H9 (cell line): ENCODE measurements at regions not wholly inside any gene's neighbourhood (a gene's known extent, or its start where the extent isn't known, plus 50 kb on each side); places are given as distances from the start of the nearest gene placed in this dataset.

Experiments used
- DNase-seq: peaks from one replicate; pipeline ENCODE4 v3.0.0-alpha.2; 2017
- H2AFZ ChIP-seq: one replicate; pipeline ENCODE4 v1.6.1; 2013; ENCODE audit warnings: mild to moderate bottlenecking, low read length, control low read depth, moderate library complexity
- H2AK5ac ChIP-seq: 2 replicates; pipeline ENCODE4 v1.6.1; 2013; ENCODE audit warnings: low read length, control low read depth, mixed read lengths; ENCODE audit not compliant: insufficient read length
- H2BK120ac ChIP-seq: one replicate; pipeline ENCODE4 v1.6.1; 2013; ENCODE audit warnings: low read depth, mild to moderate bottlenecking, low read length, control low read depth, inconsistent platforms; ENCODE audit not compliant: poor library complexity, severe bottlenecking
- H2BK12ac ChIP-seq: 2 replicates; pipeline ENCODE4 v1.6.1; 2013; ENCODE audit warnings: low read length, control low read depth, mixed read lengths, low read depth; ENCODE audit not compliant: insufficient read length
- H2BK15ac ChIP-seq: 2 replicates; pipeline ENCODE4 v1.6.1; 2013; ENCODE audit warnings: low read depth, low read length, control low read depth
- H2BK20ac ChIP-seq: one replicate; pipeline ENCODE4 v1.6.1; 2013; ENCODE audit warnings: low read depth, mild to moderate bottlenecking, low read length, control low read depth, inconsistent platforms; ENCODE audit not compliant: poor library complexity, severe bottlenecking
- H2BK5ac ChIP-seq: 2 replicates; pipeline ENCODE4 v1.6.1; 2013; ENCODE audit warnings: low read length, control low read depth, mixed read lengths; ENCODE audit not compliant: insufficient read length
- H3K14ac ChIP-seq: 2 replicates; pipeline ENCODE4 v1.6.1; 2013; ENCODE audit warnings: low read length, control low read depth; ENCODE audit not compliant: insufficient read depth
- H3K18ac ChIP-seq: 2 replicates; pipeline ENCODE4 v1.6.1; 2013; ENCODE audit warnings: low read depth, mild to moderate bottlenecking, mixed read lengths, low read length, control low read depth; ENCODE audit not compliant: insufficient read length
- H3K23ac ChIP-seq: 2 replicates; pipeline ENCODE4 v1.6.1; 2013; ENCODE audit warnings: low read length, control low read depth, mixed read lengths, low read depth; ENCODE audit not compliant: insufficient read length
- H3K23me2 ChIP-seq: 2 replicates; pipeline ENCODE4 v1.6.1; 2013; ENCODE audit warnings: low read depth, mild to moderate bottlenecking, mixed read lengths, low read length, control low read depth; ENCODE audit not compliant: insufficient read length, poor library complexity, severe bottlenecking
- H3K27ac ChIP-seq: 2 replicates; pipeline ENCODE4 v1.5.1; 2013; ENCODE audit warnings: low read length, control low read depth, mixed read lengths, low read depth; ENCODE audit not compliant: insufficient read length
- H3K27me3 ChIP-seq: 2 replicates; pipeline ENCODE4 v1.6.1; 2013; ENCODE audit warnings: low read length, control low read depth, inconsistent platforms; ENCODE audit not compliant: insufficient read depth
- H3K4ac ChIP-seq: 2 replicates; pipeline ENCODE4 v1.6.1; 2013; ENCODE audit warnings: low read depth, mild to moderate bottlenecking, control low read depth, inconsistent platforms, low read length, moderate library complexity
- H3K4me1 ChIP-seq: 2 replicates; pipeline ENCODE4 v1.6.1; 2013; ENCODE audit warnings: low read length, control low read depth, inconsistent platforms; ENCODE audit not compliant: insufficient read depth
- H3K4me2 ChIP-seq: 2 replicates; pipeline ENCODE4 v1.6.1; 2013; ENCODE audit warnings: low read length, control low read depth, mixed read lengths; ENCODE audit not compliant: insufficient read length, insufficient read depth
- H3K56ac ChIP-seq: 2 replicates; pipeline ENCODE4 v1.6.1; 2013; ENCODE audit warnings: low read depth, mild to moderate bottlenecking, mixed read lengths, low read length, control low read depth; ENCODE audit not compliant: insufficient read length
- H3K79me1 ChIP-seq: 2 replicates; pipeline ENCODE4 v1.6.1; 2013; ENCODE audit warnings: low read depth, mild to moderate bottlenecking, moderate library complexity, low read length, control low read depth, inconsistent platforms; ENCODE audit not compliant: insufficient read depth, poor library complexity, severe bottlenecking
- H3K79me2 ChIP-seq: 2 replicates; pipeline ENCODE4 v1.6.1; 2013; ENCODE audit warnings: low read length, control low read depth, inconsistent platforms; ENCODE audit not compliant: insufficient read depth
- H3K9ac ChIP-seq: 2 replicates; pipeline ENCODE4 v1.6.1; 2013; ENCODE audit warnings: low read length, control low read depth, mixed read lengths; ENCODE audit not compliant: insufficient read length; ENCODE audit errors: extremely low read depth
- H3K9me3 ChIP-seq: one replicate; pipeline ENCODE4 v1.6.1; 2013; ENCODE audit warnings: low read depth, low read length, inconsistent platforms; ENCODE audit not compliant: control insufficient read depth
- H3T11ph ChIP-seq: one replicate; pipeline ENCODE4 v1.6.1; 2013; ENCODE audit warnings: mild to moderate bottlenecking, low read length, control low read depth, inconsistent platforms
- H4K20me1 ChIP-seq: one replicate; pipeline ENCODE4 v1.6.1; 2013; ENCODE audit not compliant: control insufficient read depth, insufficient read length, insufficient read depth
- H4K5ac ChIP-seq: 2 replicates; pipeline ENCODE4 v1.6.1; 2013; ENCODE audit warnings: low read depth, mild to moderate bottlenecking, mixed read lengths, low read length, control low read depth; ENCODE audit not compliant: insufficient read length
- H4K8ac ChIP-seq: replicated peaks from 2 replicates; pipeline ENCODE4 v1.6.1; 2013; ENCODE audit warnings: low read length, control low read depth, mixed read lengths, low read depth; ENCODE audit not compliant: insufficient read length
- H4K91ac ChIP-seq: 2 replicates; pipeline ENCODE4 v1.6.1; 2013; ENCODE audit warnings: low read depth, mild to moderate bottlenecking, moderate library complexity, mixed read lengths, low read length, control low read depth; ENCODE audit not compliant: insufficient read length
- H3K27ac Mint-ChIP-seq, 3 experiments: 2 replicates in 2 of 3; 3 replicates in 1 of 3; pipeline ENCODE4 v1.8.0; 2020 to 2021; ENCODE audit warnings: mixed read lengths in 3 of 3, mild to moderate bottlenecking in 1 of 3, moderate library complexity in 1 of 3
- H3K27me3 Mint-ChIP-seq: 2 replicates; pipeline ENCODE4 v1.8.0; 2021; ENCODE audit warnings: low read depth, mild to moderate bottlenecking, moderate library complexity, mixed read lengths
- H3K36me3 Mint-ChIP-seq, 3 experiments: 2 replicates in 2 of 3; 3 replicates in 1 of 3; pipeline ENCODE4 v1.8.0; 2020 to 2021; ENCODE audit warnings: low read depth in 3 of 3, mixed read lengths in 3 of 3; ENCODE audit not compliant: insufficient read depth in 1 of 3
- H3K4me1 Mint-ChIP-seq, 2 experiments: 2 replicates each; pipeline ENCODE4 v1.8.0; 2020; ENCODE audit warnings: mixed read lengths in 2 of 2
- H3K4me3 Mint-ChIP-seq, 2 experiments: 2 replicates in 1 of 2; 3 replicates in 1 of 2; pipeline ENCODE4 v1.8.0; 2020 to 2021; ENCODE audit warnings: mild to moderate bottlenecking in 2 of 2, mixed read lengths in 2 of 2, moderate library complexity in 1 of 2
- H3K9me3 Mint-ChIP-seq, 2 experiments: 2 replicates in 1 of 2; 3 replicates in 1 of 2; pipeline ENCODE4 v1.8.0; 2020; ENCODE audit warnings: mild to moderate bottlenecking in 2 of 2, mixed read lengths in 2 of 2, moderate library complexity in 1 of 2
- WGBS: extraction: QIAGEN DNeasy Blood & Tissue Kit; methylation state at CpG from one replicate; pipeline ENCODE4 v1.1.7; 2013; ENCODE audit warnings: missing lambda C conversion rate, low lambda C conversion rate, mixed read lengths; ENCODE audit not compliant: insufficient read length; ENCODE audit errors: extremely low coverage; 5-methylcytosine and 5-hydroxymethylcytosine counted together
- TF ChIP-seq, protein P1 (sequence below): fragments of 200-600 bp; sonication (generic); conservative IDR thresholded peaks from 3 replicates; pipeline ENCODE4 v1.8.0; 2021; ENCODE audit warnings: antibody characterized with exemption, mild to moderate bottlenecking

DNA sequence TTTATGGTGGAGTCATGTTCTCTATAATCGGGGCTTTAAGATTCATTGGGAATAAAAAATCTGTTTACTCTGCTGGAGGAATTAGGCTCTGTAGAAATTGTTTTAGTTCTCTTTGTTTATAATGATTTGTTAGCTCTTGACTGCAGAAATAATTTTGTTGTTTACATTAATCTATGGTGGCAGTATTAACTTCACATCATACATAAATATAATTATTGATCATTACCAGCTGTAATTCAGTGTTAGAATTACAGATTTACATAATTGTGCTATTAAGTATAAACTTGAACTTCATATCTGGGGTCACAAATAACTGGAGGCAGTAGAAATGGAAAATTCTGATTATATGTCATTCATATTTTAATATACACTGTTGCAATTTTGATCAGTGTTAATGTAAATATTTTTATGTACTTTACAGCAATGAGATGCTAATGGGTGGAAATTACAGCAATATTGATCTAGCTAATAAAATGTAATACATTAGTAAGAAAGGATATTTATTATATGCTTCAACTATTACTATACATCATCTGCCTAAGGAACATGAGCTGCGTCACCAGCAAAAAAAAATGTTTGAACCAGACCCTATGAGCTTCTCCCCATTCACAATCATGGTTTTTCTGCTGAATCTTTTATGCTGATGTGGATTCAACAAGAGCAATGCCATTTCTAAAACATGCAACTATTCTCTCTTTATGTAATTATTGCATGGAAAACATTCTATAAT lies 846.6 kb downstream of the NR2F1-AS1 start:
- H3K27me3 ChIP-seq = no peaks in the 10 kb centered on the region
- H3K23ac ChIP-seq = no peak overlapping the region
- H3K23me2 ChIP-seq = no peaks in the 10 kb centered on the region
- H3K79me2 ChIP-seq = no peaks in the 10 kb centered on the region
- no peaks in the 10 kb centered on the region for H4K20me1 ChIP-seq
- H3K9me3 ChIP-seq = no peaks in the 10 kb centered on the region
- H3K36me3 Mint-ChIP-seq = no peaks in the 10 kb centered on the region
- no peak overlapping the region for H2BK15ac ChIP-seq
- H3K27ac Mint-ChIP-seq = no peak overlapping the region
- WGBS = no CpG with 5 or more reads among the region's 2 CpGs
- H2BK12ac ChIP-seq = no peak overlapping the region
- H2BK120ac ChIP-seq = no peak overlapping the region
- TF ChIP-seq, protein P1, sequence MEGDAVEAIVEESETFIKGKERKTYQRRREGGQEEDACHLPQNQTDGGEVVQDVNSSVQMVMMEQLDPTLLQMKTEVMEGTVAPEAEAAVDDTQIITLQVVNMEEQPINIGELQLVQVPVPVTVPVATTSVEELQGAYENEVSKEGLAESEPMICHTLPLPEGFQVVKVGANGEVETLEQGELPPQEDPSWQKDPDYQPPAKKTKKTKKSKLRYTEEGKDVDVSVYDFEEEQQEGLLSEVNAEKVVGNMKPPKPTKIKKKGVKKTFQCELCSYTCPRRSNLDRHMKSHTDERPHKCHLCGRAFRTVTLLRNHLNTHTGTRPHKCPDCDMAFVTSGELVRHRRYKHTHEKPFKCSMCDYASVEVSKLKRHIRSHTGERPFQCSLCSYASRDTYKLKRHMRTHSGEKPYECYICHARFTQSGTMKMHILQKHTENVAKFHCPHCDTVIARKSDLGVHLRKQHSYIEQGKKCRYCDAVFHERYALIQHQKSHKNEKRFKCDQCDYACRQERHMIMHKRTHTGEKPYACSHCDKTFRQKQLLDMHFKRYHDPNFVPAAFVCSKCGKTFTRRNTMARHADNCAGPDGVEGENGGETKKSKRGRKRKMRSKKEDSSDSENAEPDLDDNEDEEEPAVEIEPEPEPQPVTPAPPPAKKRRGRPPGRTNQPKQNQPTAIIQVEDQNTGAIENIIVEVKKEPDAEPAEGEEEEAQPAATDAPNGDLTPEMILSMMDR = no peak
- no peak overlapping the region for H2BK20ac ChIP-seq
- no peak overlapping the region for H3T11ph ChIP-seq
- DNase-seq = no peak
- no peak overlapping the region for H3K14ac ChIP-seq
- no peak overlapping the region for H3K18ac ChIP-seq
- H3K9ac ChIP-seq = no peak overlapping the region
- no peaks in the 10 kb centered on the region; a peak in 1 of 5 replicates for H3K9me3 Mint-ChIP-seq
- no peak overlapping the region for H3K56ac ChIP-seq
- no peak overlapping the region for H3K27ac ChIP-seq
- H3K4ac ChIP-seq = no peak overlapping the region
- H2BK5ac ChIP-seq = no peak overlapping the region
- no peak overlapping the region for H3K4me3 Mint-ChIP-seq
- H3K4me2 ChIP-seq = no peak overlapping the region
- H4K8ac ChIP-seq = no peak overlapping the region
- no peaks in the 10 kb centered on the region for H3K4me1 Mint-ChIP-seq
- no peak overlapping the region for H4K91ac ChIP-seq
- no peaks in the 10 kb centered on the region for H3K4me1 ChIP-seq
- H4K5ac ChIP-seq = no peak overlapping the region
- H2AK5ac ChIP-seq = no peak overlapping the region
- H3K79me1 ChIP-seq = no peaks in the 10 kb centered on the region
- H2AFZ ChIP-seq = no peak overlapping the region
- H3K27me3 Mint-ChIP-seq = no peaks in the 10 kb centered on the region
